Neural crest cell (in vitro differentiated cells): ENCODE measurements at regions not wholly inside any gene's neighbourhood (a gene's known extent, or its start where the extent isn't known, plus 50 kb on each side); places are given as distances from the start of the nearest gene placed in this dataset.
"Not testable (repeated sequence)": the region's sequence is repeated elsewhere in the genome, so short reads cannot be mapped to it uniquely, and the experiment has no call there.

Experiments
- DNase-seq: peaks from one replicate; pipeline ENCODE4 v3.0.0; 2021; ENCODE audit warnings: low read depth, mixed read lengths, low spot score
- H3K27ac Mint-ChIP-seq: one replicate; pipeline ENCODE4 v1.8.0; 2021; ENCODE audit warnings: mild to moderate bottlenecking, mixed read lengths; ENCODE audit not compliant: unreplicated experiment
- H3K27me3 Mint-ChIP-seq: 2 replicates; pipeline ENCODE4 v1.8.0; 2021; ENCODE audit warnings: low read depth, mild to moderate bottlenecking, mixed read lengths
- H3K36me3 Mint-ChIP-seq: 2 replicates; pipeline ENCODE4 v1.8.0; 2021; ENCODE audit warnings: low read depth, mild to moderate bottlenecking, mixed read lengths
- H3K4me1 Mint-ChIP-seq: 2 replicates; pipeline ENCODE4 v1.8.0; 2021; ENCODE audit warnings: mixed read lengths
- H3K4me3 Mint-ChIP-seq: one replicate; pipeline ENCODE4 v1.8.0; 2021; ENCODE audit warnings: mild to moderate bottlenecking, mixed read lengths
- H3K9me3 Mint-ChIP-seq: 2 replicates; pipeline ENCODE4 v1.8.0; 2021; ENCODE audit warnings: mixed read lengths
- CTCF ChIP-seq: fragments of 200-600 bp; sonication (generic); conservative IDR thresholded peaks from 2 replicates; pipeline ENCODE4 v1.5.0; 2021; ENCODE audit warnings: antibody characterized with exemption, mild to moderate bottlenecking

- no peak overlapping the region for H3K27ac Mint-ChIP-seq
- no peaks in the 10 kb centered on the region for H3K4me1 Mint-ChIP-seq
- DNase-seq, result no peak
- H3K36me3 Mint-ChIP-seq, result no peaks in the 10 kb centered on the region
- no peak overlapping the region for H3K4me3 Mint-ChIP-seq
- no peaks in the 10 kb centered on the region for H3K27me3 Mint-ChIP-seq
- peaks cover 5% of the 10 kb centered on the region for H3K9me3 Mint-ChIP-seq
- no peak for TF ChIP-seq CTCF
Measured at GRCh38 chr5:44532981-44533380, 143.8 kb upstream of the FGF10 start.

DNA sequence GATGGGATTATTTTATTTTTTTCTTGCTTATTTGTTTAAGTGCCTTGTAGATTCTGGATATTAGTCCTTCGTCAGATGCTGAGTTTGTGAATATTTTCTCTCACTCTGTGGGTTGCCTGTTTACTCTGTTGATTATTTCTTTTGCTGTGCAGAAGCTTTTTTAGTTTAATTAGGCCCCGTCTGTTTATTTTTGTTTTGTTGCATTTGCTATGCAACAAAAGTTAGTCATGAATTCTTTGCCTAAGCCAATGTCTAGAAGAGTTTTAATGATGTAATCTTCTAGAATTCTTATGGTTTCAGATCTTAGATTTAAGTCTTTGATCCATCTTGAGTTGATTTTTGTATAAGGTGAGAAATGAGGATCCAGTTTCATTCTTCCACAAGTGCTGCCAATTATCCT, 142.5 kb upstream of the FGF10 start:
- not testable (repeated sequence) for H3K36me3 Mint-ChIP-seq, H3K27ac Mint-ChIP-seq, H3K27me3 Mint-ChIP-seq, H3K4me3 Mint-ChIP-seq, H3K4me1 Mint-ChIP-seq, H3K9me3 Mint-ChIP-seq, DNase-seq

DNA sequence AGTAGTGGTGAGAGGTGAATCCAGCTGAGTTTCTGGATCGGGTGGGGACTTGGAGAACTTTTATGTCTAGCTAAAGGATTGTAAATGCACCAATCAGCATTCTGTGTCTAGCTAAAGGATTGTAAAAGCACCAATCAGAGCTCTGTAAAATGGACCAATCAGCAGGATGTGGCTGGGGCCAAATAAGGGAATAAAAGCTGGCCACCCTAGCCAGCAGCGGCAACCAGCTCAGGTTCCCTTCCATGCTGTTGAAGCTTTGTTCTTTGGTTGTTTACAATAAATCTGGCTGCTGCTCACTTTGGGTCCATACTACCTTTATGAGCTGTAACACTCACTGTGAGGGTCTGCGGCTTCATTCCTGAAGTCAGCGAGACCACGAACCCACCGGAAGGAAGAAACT, 141.6 kb upstream of the FGF10 start:
- H3K27ac Mint-ChIP-seq, H3K4me3 Mint-ChIP-seq, DNase-seq, H3K4me1 Mint-ChIP-seq, H3K27me3 Mint-ChIP-seq, H3K9me3 Mint-ChIP-seq, H3K36me3 Mint-ChIP-seq: not testable (repeated sequence)

GRCh38 chr5:44511596-44511995, 122.4 kb upstream of the FGF10 start:
- no peak for TF ChIP-seq CTCF
- no peaks in the 10 kb centered on the region for H3K36me3 Mint-ChIP-seq
- no peak overlapping the region for H3K27ac Mint-ChIP-seq
- no peak for DNase-seq
- peaks cover 6% of the 10 kb centered on the region for H3K4me1 Mint-ChIP-seq
- H3K27me3 Mint-ChIP-seq, result no peaks in the 10 kb centered on the region
- no peak overlapping the region for H3K4me3 Mint-ChIP-seq
- no peaks in the 10 kb centered on the region for H3K9me3 Mint-ChIP-seq

DNA sequence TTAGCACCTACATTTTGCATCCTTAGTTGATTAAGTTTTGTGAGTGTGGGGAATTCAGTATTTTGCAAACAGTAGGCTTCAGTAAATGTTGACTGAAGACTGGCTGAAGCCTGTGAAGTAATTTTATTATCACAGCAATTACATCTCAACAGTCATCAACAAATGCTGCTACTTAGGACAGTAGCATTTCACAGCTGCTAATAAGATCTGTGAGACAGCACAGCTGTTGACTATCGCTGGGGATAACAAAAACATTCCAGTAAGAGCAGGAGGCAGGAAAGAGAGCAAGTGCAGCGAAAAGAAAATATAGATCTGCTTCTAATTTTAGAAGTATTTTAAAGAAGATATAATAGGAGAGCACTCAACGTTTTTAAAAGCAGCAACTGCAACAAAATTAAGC, 117.3 kb upstream of the FGF10 start:
- no peak overlapping the region for H3K27ac Mint-ChIP-seq
- no peak for TF ChIP-seq CTCF
- no peak for DNase-seq
- H3K27me3 Mint-ChIP-seq, result no peaks in the 10 kb centered on the region
- no peak overlapping the region for H3K4me3 Mint-ChIP-seq
- H3K36me3 Mint-ChIP-seq, result no peaks in the 10 kb centered on the region
- peaks cover 9% of the 10 kb centered on the region for H3K4me1 Mint-ChIP-seq
- no peaks in the 10 kb centered on the region for H3K9me3 Mint-ChIP-seq

DNA sequence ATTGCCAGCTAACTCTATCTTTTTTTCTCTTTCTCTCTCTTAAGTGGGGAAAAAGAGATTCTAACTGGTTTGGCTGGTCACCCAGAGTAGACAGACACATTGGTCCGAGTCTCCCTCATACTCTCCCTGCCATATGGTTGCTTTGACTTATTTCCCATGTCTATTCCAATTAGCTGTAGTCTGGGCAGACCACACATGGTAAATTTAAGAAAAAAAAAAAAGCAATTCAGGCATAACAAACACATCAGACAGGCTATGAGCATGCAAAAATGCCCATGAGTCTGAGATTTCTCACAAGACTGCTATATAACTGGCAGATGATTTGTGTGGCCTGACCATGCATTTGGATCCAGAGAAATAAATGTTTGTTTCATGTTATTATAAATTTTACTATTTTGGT, 110.2 kb upstream of the FGF10 start:
- no peaks in the 10 kb centered on the region for H3K9me3 Mint-ChIP-seq

More for the DNA sequence above, 110.2 kb upstream of the FGF10 start:
- TF ChIP-seq CTCF, result no peak
- peaks cover 6% of the 10 kb centered on the region for H3K4me1 Mint-ChIP-seq
- no peaks in the 10 kb centered on the region for H3K36me3 Mint-ChIP-seq
- DNase-seq, result no peak
- H3K27me3 Mint-ChIP-seq, result no peaks in the 10 kb centered on the region
- H3K27ac Mint-ChIP-seq, result no peak overlapping the region
- H3K4me3 Mint-ChIP-seq, result no peak overlapping the region
